ENCODE measurements at regions not wholly inside any gene's neighbourhood (a gene's known extent, or its start where the extent isn't known, plus 50 kb on each side); places are given as distances from the start of the nearest gene placed in this dataset.

GRCh38 chr6:21828704-21829103, 235.2 kb downstream of the SOX4 start:
- TF ChIP-seq CTCF (IDR thresholded peaks at IDR 0.05; ENCODE audit: insufficient read depth, low read length) = no peak
- no peak for DNase-seq (ENCODE audit: low read depth)
- H3K4me3 ChIP-seq (ENCODE audit: low read depth, low read length) = no peak overlapping the region

GRCh38 chr6:21829126-21829525, 235.6 kb downstream of the SOX4 start:
- TF ChIP-seq CTCF (IDR thresholded peaks at IDR 0.05; ENCODE audit: insufficient read depth, low read length) = no peak
- no peak for DNase-seq (ENCODE audit: low read depth)
- H3K4me3 ChIP-seq (ENCODE audit: low read depth, low read length) = no peak overlapping the region

- peak; percentile 37 for DNase-seq (ENCODE audit: low read depth)
- H3K4me3 ChIP-seq (ENCODE audit: low read depth, low read length) = no peak overlapping the region
- TF ChIP-seq CTCF (IDR thresholded peaks at IDR 0.05; ENCODE audit: insufficient read depth, low read length) = no peak
Observed at GRCh38 chr6:21831521-21832291, 238.2 kb downstream of the SOX4 start.

- no peak overlapping the region for H3K4me3 ChIP-seq (ENCODE audit: low read depth, low read length)
- no peak for TF ChIP-seq CTCF (IDR thresholded peaks at IDR 0.05; ENCODE audit: insufficient read depth, low read length)
- no peak for DNase-seq (ENCODE audit: low read depth)
Observed at GRCh38 chr6:21836277-21836676, 242.7 kb downstream of the SOX4 start.

- no peak for TF ChIP-seq CTCF (IDR thresholded peaks at IDR 0.05; ENCODE audit: insufficient read depth, low read length)
- no peak for DNase-seq (ENCODE audit: low read depth)
- H3K4me3 ChIP-seq (ENCODE audit: low read depth, low read length) = no peak overlapping the region
Observed at GRCh38 chr6:21836772-21837425, 243.3 kb downstream of the SOX4 start.

- TF ChIP-seq CTCF (IDR thresholded peaks at IDR 0.05; ENCODE audit: insufficient read depth, low read length) = no peak
- no peak overlapping the region for H3K4me3 ChIP-seq (ENCODE audit: low read depth, low read length)
- DNase-seq (ENCODE audit: low read depth) = peak; percentile 36
Observed at GRCh38 chr6:21840428-21840827, 246.9 kb downstream of the SOX4 start.
